ENCODE measurements at regions not wholly inside any gene's neighbourhood (a gene's known extent, or its start where the extent isn't known, plus 50 kb on each side); places are given as distances from the start of the nearest gene placed in this dataset.
A peak's percentile ranks its signal among the peaks of the same experiment; 100 is the strongest.

GRCh38 chr7:22676385-22676784 lies 50.6 kb upstream of the IL6 start:
- DNase-seq = no peak

- no peak for DNase-seq
Measured at GRCh38 chr7:22675917-22676343, 51.1 kb upstream of the IL6 start.

GRCh38 chr7:22675421-22675820 lies 51.6 kb upstream of the IL6 start:
- DNase-seq = no peak

- DNase-seq = no peak
Measured at GRCh38 chr7:22672846-22673680, 53.9 kb upstream of the IL6 start.

- no peak for DNase-seq
Measured at GRCh38 chr7:22671177-22671879, 55.7 kb upstream of the IL6 start.

GRCh38 chr7:22670422-22670815 lies 56.6 kb upstream of the IL6 start:
- no peak for DNase-seq

- DNase-seq = no peak
Measured at GRCh38 chr7:22669692-22670421, 57.1 kb upstream of the IL6 start.

- no peak for DNase-seq
Measured at GRCh38 chr7:22668971-22669401, 58.0 kb upstream of the IL6 start.

GRCh38 chr7:22667562-22668239 lies 59.3 kb upstream of the IL6 start:
- DNase-seq = no peak

- no peak for DNase-seq
Measured at GRCh38 chr7:22667187-22667561, 59.8 kb upstream of the IL6 start.

- DNase-seq = peak; percentile 5
Measured at GRCh38 chr7:22666732-22667131, 60.3 kb upstream of the IL6 start.

GRCh38 chr7:22665923-22666322 lies 61.1 kb upstream of the IL6 start:
- DNase-seq = no peak

GRCh38 chr7:22664988-22665798 lies 61.8 kb upstream of the IL6 start:
- DNase-seq = no peak

GRCh38 chr7:22663721-22664120 lies 63.3 kb upstream of the IL6 start:
- DNase-seq = no peak

- no peak for DNase-seq
Measured at GRCh38 chr7:22663357-22663718, 63.7 kb upstream of the IL6 start.

GRCh38 chr7:22662556-22663356 lies 64.2 kb upstream of the IL6 start:
- no peak for DNase-seq

- no peak for DNase-seq
Measured at GRCh38 chr7:22662036-22662435, 65.0 kb upstream of the IL6 start.

- DNase-seq = no peak
Measured at GRCh38 chr7:22660732-22661131, 66.3 kb upstream of the IL6 start.

- no peak for DNase-seq
Measured at GRCh38 chr7:22660293-22660692, 66.7 kb upstream of the IL6 start.

- no peak for DNase-seq
Measured at GRCh38 chr7:22659741-22660140, 67.3 kb upstream of the IL6 start.

- DNase-seq = no peak
Measured at GRCh38 chr7:22658031-22658430, 69.0 kb upstream of the IL6 start.

All from NCI-H1105 (cell line).